KG1 (cell line): ENCODE measurements at regions not wholly inside any gene's neighbourhood (a gene's known extent, or its start where the extent isn't known, plus 50 kb on each side); places are given as distances from the start of the nearest gene placed in this dataset.
"Not testable (repeated sequence)": the region's sequence is repeated elsewhere in the genome, so short reads cannot be mapped to it uniquely, and the experiment has no call there.

Source experiments
- DNase-seq: peaks from one replicate; lab custom pipeline; 2025; lab: John Stamatoyannopoulos, UW

DNA sequence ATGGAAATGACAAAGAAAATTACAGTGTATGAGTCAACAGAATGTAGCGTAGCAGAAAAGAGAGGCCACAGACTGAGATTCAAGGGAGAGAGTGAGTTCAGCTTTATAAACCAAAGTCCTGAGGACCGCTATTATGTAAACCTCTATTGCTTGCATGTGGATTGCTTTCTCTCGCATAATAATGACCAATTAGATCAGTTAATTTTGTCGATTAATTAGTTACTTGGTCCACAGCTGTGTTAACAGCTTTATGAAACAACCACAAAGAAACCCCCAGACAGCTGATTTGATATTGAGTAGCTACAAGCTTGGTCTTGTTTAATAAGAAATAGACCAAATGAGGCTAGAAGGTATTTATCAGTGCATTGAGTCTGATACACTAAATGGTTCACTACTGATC, 291.8 kb upstream of the ERCC4 start:
- no peak for DNase-seq

DNA sequence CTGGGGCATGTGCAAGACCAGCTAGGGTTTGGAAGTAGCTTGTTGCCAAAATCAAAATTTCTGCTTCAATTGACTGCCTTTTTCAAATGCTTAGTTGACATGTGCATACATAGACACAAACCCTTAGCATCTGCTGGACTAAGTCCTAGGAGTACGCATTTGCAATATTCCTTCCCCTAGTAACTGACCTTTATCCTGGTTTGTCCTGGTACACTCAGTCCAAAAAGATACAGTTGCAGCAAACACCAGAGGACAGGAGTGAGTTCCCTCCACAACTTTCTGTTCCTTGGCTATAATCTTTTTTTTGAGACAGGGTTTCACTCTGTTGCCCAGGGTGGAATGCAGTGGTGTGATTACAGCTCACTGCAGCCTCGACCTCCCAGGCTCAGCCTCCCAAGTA, 290.2 kb upstream of the ERCC4 start:
- no peak for DNase-seq

DNA sequence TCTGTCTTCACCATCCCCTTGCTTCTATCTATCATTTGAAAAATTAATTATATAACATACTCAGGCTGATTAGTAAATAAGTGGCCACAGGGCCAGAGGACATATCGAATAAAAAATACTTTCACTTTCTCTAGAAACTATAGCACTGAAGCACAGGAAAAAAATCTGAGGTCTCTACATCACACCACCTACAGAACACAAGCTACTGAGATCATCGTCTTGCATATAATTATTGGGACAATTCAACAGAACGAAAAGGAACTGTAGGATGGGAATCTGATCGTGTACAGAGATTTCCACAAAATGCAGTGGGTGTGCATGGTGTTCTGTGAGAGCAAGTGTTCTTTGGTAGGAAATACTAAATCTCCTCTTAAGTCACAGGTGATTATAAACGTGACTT, 289.6 kb upstream of the ERCC4 start:
- no peak for DNase-seq

DNA sequence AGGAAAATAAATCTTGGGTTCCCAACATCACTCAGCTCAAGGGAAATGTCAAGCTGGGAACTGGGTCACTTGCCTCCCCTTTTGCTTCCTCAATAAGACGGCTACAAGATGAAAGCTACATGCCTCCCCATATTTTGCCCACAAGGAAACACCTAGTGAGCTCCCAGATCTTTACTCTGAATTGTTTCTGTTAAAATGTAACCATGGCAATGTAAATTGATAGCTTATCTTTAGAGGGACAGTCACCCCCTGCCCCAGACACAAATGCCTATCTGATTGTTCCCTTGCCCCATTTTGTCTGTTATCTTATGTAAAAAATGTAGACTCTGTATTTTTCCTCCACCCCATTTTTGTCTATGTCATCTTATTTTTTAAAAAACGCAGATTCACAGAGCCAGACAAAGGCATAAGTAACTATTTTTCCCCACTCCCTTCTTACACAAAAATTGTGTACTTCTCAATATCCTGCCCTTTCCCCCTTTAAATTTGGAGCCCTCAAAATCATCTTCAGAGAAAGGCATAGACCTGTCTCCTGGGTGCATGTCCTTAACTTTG, 288.7 kb upstream of the ERCC4 start:
- no peak for DNase-seq

DNA sequence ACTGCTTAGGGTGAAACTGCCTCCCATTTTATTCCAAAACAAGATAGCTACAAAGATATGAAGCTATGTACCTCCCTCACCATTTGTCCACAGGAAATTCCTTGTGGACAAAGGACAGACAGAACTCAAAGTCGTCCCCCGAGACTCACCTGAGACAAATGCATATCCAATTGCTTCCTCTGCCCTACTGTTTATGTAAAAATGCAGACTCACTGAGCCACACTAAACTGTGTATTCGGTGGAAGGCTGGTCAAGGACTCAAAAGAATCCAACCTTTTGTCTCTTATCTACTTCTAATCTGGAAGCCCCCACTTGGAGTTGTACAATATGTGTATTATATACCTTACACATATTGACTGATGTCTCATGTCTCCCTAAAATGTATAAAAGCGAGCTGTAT, 288.0 kb upstream of the ERCC4 start:
- DNase-seq = no peak

DNA sequence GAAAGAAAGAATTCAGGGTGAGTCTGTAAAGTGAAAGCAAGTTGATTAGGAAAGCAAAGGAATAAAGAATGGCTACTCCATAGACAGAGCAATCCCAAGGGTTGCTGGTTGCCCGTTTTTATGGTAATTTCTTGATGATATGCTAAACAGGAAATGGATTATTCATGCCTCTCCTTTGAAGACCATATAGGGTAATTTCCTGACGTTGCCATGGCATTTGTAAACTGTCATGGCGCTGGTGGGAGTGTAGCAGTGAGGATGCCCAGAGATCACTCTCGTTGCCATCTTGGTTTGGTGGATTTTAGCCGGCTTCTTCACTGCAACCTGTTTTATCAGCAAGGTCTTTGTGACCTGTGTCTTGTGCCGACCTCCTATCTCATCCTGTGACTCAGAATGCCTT, 287.4 kb upstream of the ERCC4 start:
- DNase-seq = not testable (repeated sequence)

DNA sequence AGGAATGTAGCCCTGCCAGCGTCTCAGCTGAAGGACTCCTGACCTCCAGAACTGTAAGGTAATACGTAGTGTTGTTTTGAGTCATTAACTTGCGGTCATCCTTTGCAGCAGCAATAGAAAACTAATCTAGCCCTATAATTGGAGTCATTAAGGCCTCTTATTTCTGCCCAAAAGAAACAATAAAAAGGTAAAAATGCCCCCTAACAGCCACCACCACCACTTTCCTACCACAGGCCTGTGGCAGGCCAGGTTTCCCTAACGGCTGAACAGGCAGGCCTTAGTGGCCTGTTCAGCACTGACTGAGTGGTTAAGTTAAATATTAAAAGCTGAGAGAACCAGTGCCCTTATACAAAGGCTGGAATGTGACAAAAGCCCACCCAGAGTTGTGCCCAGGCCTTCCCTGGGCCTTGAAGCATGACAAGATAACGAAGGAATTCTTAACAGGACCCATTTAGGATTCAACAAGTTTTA, 286.5 kb upstream of the ERCC4 start:
- no peak for DNase-seq

DNA sequence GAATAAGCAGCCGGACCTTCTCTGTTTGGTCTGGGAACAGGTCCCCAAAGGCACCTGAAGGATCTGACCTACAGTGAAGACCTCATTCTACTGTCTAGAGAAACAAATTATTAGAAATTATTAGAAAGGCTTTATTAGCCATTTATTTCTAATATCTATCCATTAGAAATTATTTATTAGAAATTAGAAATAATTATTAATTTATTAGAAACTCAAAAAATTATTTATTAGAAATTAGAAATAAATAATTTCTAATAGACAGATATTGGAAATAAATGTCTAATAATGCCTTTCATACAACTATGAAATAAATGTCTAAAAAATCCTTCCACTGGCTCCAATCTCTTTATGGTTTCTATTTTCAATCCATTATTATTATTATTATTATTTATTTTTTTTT, 285.7 kb upstream of the ERCC4 start:
- no peak for DNase-seq

DNA sequence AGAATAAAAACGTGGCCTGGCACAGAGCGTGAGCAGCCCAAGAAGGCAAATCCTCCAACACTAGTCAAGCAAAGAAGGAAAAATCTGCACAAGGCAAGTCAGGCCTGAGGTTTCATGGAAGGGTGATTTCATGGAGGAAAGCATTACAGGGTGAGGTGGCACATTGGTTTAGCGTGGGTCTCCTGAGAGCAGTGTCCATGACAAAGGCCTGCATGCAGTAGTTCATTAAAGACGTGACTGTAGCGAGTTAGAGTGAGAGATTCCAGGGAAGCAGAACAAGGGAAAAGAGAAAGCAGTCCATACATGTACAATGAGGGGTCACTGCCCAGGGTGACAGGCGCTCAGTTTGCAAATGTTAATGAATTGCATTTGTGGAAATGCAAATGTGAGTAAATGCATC, 285.0 kb upstream of the ERCC4 start:
- DNase-seq = no peak

DNA sequence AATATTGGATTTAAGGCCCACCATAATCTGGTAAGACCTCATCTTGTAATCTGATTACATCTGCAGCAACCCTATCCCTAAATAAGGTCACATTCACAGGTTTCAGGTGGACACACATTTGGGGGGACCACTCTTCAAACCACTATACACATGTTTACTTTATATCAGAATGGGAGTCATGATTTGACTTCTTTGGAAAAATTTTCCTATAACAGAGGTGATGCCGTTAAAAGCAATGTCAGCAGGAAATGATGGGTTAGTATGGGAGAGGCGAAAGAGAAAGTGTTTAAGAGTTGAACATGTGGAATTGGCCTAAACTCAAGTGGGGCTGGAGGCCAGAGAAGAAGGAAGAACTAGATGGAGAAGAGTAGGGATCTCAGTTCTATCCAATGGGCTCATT, 281.7 kb upstream of the ERCC4 start:
- no peak for DNase-seq

DNA sequence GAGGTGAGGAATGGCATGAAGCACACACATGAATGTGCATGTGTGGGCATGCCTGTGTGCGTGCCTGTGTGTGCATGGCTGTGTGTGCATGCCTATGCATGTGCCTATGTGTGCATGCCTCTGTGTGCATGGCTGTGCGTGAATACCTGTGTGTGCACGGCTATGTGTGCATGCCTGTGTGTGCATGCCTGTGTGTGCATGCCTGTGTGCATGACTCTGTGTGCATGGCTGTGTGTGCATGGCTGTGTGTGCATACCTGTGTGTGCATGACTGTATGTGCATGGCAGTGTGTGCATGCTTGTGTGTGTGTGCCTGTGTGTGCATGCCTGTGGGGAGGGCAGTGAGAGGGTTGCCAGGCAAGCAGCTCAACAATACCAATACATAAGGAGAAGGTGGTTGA, 276.5 kb upstream of the ERCC4 start:
- DNase-seq = no peak

DNA sequence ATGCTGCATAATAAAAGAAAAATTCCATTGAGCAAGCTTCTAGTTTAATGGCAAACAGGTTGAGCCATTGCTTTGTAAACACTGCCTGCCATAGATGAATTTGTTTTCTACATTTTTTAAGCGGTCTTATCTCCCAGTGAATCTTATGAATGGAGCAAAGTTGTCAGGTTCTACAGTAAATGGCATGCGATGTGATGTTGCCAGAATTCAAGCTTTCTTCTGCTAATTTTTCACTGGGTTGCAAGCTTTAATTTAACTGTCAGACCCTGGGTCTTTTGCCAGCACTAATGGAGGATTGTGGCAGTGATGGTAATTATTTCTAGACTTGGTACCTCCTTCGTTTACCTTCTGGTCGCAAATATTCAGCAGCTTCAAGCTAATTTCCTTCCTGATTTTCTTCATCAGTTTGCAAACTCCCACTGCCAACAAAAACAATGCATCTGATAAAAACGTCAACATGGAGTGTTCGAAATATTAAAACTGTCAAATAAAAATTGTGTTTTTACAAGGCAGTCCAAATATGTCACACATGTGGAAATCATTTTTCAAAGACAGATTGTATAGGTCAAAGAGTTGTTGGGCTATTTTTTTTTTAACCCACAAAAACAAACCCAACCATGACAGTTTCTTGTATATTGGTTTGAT, 274.2 kb upstream of the ERCC4 start:
- no peak for DNase-seq

DNA sequence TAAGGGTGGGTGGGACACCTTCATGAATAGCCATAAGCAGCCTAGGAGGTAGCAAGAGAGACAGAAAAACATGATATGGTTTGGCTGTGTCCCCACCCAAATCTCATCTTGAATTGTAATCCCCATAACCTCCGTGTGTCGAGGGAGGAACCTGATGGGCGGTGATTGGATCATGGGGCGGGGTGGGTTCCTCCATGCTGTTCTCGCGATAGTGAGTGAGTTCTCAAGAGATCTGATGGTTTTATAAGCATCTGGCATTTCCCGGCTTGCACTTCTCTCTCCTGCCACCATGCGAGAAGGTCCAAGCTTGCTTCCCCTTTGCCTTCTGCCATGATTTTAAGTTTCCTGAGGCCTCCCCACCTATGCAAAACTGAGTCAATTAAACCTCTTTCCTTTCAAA, 259.1 kb upstream of the ERCC4 start:
- DNase-seq = no peak

DNA sequence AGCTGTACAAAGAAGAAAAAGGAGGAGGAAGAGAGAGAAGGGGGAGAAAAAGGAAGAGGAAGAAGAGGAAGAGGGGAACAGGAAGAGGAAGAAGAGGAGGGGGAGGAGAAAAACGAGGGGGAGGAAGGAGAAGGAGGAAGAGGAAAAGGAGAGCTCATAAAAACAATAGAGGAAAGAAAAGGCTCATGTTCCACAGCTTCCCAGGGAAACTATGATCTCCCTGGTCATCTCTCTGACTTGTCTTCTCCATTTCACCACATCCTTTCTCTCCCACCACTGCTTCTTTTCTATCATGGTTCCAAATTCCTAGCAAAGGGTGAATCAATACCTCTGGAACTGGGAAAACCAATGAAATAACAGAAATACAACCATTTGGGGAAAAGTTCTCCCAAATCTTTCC, 254.1 kb upstream of the ERCC4 start:
- DNase-seq = no peak

DNA sequence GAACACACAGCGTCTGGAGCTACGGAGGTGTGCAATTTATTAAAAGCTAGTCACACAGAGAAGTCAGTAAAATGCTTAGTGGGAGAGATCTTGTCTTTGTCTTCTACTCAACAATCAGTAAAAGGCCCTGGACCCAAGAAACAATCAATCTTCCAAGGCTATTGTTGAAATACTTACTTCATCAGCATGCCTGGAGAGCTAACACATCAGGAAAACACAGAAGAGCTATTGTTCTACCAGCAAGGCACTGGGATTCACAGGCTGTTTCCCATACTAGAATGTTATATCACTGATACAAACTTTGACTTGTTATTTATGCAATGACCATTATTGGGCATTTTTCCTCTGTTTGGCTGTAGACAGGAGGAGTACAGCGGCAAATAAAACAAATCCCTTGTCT, 247.8 kb upstream of the ERCC4 start:
- DNase-seq = no peak

DNA sequence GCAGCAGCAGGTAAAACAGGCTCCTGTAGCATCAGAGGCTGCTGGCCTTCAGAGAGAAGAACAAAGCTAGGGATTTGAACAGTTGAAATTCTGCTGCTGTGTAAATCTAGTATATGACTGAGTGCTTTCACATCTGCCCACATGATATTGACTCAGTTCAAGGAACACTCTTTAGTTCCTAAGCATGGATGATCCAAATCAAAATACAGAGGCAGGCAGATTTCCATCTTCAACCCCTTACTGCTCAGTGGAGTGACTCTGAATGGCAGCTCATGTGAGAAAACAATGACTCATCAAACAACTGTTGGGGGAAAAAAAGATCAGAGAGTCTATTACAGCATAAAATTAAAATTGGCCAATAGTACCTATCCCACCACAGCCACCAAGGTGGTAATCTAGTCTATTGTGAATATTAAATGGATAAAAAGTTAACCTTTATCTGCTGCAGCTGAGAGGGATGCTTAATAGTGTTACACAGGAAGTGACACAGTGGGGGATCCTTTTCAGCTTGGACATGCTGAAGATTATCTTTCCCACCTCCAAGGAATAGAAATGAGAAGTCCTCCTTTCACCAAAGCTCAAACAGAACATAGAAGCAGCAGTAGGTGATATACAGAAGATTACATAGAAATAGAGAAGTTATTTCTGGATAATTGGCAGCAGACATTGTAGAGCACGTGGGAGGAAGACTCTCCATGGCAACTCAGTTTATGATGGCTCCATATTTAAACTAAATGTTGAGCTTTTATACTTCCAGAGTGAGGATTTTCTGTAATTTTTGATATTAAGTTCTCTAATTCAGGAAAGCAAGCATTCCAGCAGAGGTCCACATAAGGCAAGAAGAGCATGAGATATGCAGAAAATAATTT, 239.7 kb upstream of the ERCC4 start:
- no peak for DNase-seq

DNA sequence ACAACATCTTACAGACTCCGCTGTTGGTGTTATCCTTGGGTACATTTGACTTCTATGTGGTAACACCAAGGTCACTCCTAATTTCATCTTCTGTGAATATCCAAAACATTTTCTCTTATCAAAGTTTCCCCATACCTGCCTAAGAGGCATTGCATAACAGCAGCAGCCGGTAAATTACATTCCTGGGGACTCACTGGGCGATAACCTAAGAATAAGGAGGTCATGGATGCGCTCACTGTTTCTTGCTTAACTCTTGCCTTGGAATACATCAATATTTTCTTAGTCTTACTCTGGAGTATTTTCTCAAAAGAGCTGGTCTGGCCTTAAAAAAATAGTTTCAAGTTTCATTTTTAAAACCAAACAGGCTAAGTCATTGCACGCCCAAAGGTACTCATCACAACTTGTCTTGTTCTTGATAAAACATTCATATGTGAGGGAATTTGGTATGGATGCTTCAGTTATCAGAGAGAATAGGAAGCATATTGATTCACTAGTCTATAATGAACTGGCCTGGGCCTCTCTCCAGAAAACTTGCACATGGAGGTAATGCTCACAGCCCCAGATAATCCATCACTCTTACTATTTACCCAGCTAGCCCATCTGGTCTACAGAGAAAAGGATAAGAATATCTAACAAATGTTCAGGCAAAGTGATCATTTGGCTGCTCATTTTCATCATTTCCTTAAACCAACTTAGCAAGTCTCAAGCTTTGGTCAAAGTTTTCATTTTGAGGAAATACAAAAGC, 235.0 kb upstream of the ERCC4 start:
- no peak for DNase-seq

DNA sequence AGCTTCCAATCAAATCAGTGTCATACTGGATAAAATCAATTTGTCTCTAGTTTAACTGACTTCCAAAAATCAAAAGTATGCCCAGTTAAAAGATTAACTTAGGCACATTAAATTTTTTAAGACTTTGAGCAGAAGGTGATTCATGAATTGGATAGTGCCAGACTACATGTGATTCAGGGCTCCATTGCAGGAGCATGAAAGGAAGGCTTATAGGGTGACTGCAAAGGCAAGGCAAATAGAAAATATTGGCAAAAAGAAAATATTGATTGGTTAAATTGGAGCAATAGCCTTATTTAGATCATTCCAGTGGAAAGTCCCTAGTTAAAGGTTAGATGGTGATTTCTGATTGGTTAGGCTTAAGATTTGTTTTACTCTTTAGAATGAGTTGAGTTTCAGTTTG, 223.9 kb upstream of the ERCC4 start:
- DNase-seq = no peak

DNA sequence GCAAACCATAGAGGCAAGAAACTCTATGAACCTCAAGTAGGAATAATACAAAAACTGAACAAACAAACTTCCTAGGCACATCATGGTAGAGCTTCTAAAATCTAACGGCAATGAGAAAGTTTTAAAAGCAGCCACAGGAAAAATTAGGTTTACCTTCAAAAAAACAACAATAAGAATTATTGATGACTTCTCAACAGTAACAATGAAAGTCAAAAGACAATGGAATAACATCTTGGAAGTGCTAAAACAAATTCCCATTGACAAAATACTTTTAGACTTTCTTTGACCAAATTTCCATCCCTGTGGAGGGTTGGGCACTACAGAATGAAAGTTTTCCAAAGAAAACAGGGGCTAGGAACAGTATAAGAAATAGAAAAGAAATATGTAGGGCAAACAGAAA, 222.9 kb upstream of the ERCC4 start:
- DNase-seq = no peak

DNA sequence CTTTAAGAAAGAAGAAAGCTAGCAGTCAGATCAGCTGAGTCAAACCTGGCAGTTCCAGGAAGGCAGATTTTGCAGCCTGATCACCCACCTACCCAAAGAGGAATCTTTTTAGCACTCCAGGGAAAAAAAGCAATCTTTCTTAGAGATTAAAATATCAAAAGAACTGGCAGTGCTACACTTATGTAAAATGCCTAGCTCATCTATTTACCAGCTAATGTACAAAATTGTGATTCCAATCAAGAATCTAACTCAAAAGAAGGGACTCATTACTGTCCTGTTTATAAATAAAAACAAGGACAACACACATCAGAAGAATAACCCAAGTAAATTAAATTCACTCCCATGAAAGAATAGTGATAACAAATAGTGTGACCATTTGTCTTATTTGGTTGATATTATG, 222.4 kb upstream of the ERCC4 start:
- DNase-seq = no peak

DNA sequence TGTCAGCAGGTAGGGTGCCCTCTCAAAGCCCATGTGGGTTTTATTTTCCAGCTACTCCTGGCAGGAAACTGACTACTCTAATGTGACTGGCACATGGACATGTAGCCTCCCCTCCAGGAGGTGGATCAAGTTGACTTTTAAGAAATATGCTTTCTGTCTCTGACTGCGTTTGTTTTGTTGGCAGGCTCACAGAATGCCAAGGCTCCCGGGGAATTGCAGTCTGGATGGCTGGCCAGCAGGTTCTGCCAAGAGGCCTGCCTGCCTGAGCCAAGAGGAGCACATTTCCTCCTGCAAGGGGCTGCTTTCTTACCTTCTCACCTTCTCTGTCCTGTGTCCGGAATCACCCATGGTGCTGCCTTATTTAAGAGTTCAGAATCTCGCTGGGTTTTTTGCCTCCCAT, 217.3 kb upstream of the ERCC4 start:
- no peak for DNase-seq

DNA sequence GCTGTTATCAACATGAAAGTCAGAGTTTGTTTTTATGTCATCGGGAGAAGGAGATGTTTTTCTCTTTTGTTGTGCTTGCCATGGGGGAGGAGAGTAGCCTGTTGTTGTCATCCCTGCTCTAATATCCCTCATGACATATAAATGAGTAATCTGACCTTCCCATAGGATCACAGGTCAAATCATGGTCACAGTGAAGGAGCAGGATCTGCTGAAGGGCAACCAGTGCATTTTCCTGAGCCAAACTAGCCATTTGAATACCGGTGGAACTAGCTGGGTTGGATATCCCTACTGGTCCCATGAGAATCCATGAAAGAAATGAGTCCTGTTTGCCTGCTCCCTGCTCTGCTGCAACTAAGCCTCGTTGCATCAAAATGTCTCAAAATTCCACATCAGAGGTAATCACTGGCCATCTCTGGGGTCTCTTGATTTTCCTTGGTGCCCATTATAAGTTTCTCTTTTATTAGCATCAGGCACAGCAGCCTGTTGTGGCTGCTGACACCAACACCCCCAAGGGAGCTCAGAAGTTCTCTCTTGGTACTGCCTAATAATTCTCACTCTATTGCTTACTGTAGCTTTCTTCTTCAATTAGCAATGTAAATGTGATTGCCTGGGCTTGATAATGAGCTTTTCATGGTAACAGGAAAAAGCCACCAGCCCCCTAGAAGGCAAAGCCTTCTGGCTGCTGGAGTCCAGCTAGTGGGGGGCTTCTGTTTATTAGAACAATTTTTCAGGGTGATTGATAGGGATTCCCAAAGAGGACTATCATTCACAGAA, 211.4 kb upstream of the ERCC4 start:
- DNase-seq = no peak
